Smooth muscle cell (in vitro differentiated cells): ENCODE measurements at regions not wholly inside any gene's neighbourhood (a gene's known extent, or its start where the extent isn't known, plus 50 kb on each side); places are given as distances from the start of the nearest gene placed in this dataset.

ENCODE experiments used
- DNase-seq: peaks from one replicate; lab custom pipeline; 2025; ENCODE audit not compliant: unreplicated experiment; lab: John Stamatoyannopoulos, UW
- H2AFZ ChIP-seq: fragments of 200-600 bp; sonication (generic); 2 replicates; pipeline ENCODE4 v1.6.0; 2016; ENCODE audit warnings: antibody characterized with exemption, low read depth, mild to moderate bottlenecking
- H3F3A ChIP-seq: fragments of 200-600 bp; sonication (generic); 2 replicates; pipeline ENCODE4 v1.6.0; 2017; ENCODE audit warnings: antibody characterized with exemption, low read depth
- H3K27ac ChIP-seq: fragments of 200-600 bp; sonication (generic); 2 replicates; pipeline ENCODE4 v1.5.1; 2016; ENCODE audit warnings: low read depth, mild to moderate bottlenecking
- H3K27me3 ChIP-seq: fragments of 200-600 bp; sonication (generic); 2 replicates; pipeline ENCODE4 v1.6.1; 2016; ENCODE audit warnings: low read depth, mild to moderate bottlenecking
- H3K36me3 ChIP-seq: fragments of 200-600 bp; sonication (generic); 2 replicates; pipeline ENCODE4 v1.5.1; 2016; ENCODE audit warnings: low read depth
- H3K4me1 ChIP-seq: fragments of 200-600 bp; sonication (generic); 2 replicates; pipeline ENCODE4 v1.5.1; 2016; ENCODE audit warnings: low read depth
- H3K4me2 ChIP-seq: fragments of 200-600 bp; sonication (generic); 2 replicates; pipeline ENCODE4 v1.6.0; 2016; ENCODE audit warnings: mild to moderate bottlenecking
- H3K4me3 ChIP-seq: fragments of 200-600 bp; sonication (generic); 2 replicates; pipeline ENCODE4 v1.5.1; 2016; ENCODE audit warnings: mild to moderate bottlenecking
- H3K79me2 ChIP-seq: fragments of 200-600 bp; sonication (generic); 2 replicates; pipeline ENCODE4 v1.6.0; 2016; ENCODE audit warnings: low read depth, mild to moderate bottlenecking
- H3K9ac ChIP-seq: fragments of 200-600 bp; sonication (generic); 2 replicates; pipeline ENCODE4 v1.6.0; 2016; ENCODE audit warnings: low read depth
- H3K9me3 ChIP-seq: fragments of 200-600 bp; sonication (generic); replicated peaks from 2 replicates; pipeline ENCODE4 v1.5.1; 2016; ENCODE audit warnings: low read depth
- H4K20me1 ChIP-seq: fragments of 200-600 bp; sonication (generic); 2 replicates; pipeline ENCODE4 v1.6.0; 2016; ENCODE audit warnings: low read depth
- CTCF ChIP-seq: fragments of 200-600 bp; sonication (generic); IDR thresholded peaks from 2 replicates; pipeline ENCODE4 v1.5.1; 2017; ENCODE audit warnings: borderline replicate concordance, mild to moderate bottlenecking, antibody characterized with exemption; ENCODE audit not compliant: insufficient read depth, poor library complexity, severe bottlenecking
- WGBS: methylation state at CpG from one replicate; pipeline ENCODE4 v1.1.7; 2016; ENCODE audit warnings: low lambda C conversion rate; 5-methylcytosine and 5-hydroxymethylcytosine counted together

DNA sequence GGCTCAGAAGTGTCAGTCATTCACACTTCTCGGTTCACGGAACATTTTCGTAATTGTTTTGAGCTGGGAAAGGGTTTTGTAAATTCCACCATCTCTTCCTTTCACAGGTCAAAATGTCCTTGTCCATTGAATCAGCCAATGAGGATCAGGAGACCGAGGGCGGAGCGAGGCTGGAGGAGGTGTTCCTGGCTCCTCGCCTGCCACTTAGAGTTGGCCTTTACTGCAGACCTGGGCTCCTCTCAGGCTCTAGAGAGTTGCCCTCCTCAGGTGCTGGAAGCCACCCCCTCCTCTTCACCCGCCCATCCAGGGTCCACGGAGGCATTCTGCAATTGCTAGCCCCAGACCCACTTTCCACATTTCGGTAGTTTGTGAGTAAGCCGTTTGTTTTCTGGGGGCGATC lies 370.4 kb downstream of the IRS2 start:
- no peak for TF ChIP-seq CTCF
- H3K27ac ChIP-seq: no peak overlapping the region
- WGBS: 96% methylated on average over 12 of the region's 12 CpGs

DNA sequence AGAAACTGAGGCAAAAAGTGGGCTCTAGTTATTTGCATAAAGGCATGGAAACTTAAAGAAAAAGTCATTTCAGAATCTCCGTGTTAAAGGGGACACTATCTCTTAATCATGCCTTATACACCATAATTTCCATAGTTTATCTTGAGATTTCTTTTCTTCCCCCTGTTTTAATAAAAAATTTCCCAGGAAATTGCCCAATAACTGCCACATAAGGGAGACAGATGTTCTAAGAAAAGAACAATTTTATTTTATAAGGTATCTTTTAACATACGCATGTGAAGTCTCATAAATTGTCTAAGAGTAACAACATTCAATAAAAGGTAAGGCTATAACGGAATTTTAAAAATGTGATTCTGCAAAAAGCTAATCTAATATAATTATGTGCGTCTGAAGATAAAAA lies 371.3 kb downstream of the IRS2 start:
- no peak for TF ChIP-seq CTCF
- Histone ChIP-seq H3K27me3 (no peaks in the 10 kb centered on the region), H3K9me3 (no peaks in the 10 kb centered on the region)

More for the DNA sequence above, 370.4 kb downstream of the IRS2 start:
- Histone ChIP-seq H3F3A (peaks cover 8% of the 10 kb centered on the region), H2AFZ (no peak overlapping the region), H3K9me3 (no peaks in the 10 kb centered on the region), H3K36me3 (no peaks in the 10 kb centered on the region), H3K79me2 (no peaks in the 10 kb centered on the region), H3K4me3 (no peak overlapping the region), H3K4me1 (peaks cover 16% of the 10 kb centered on the region), H3K27me3 (no peaks in the 10 kb centered on the region), H4K20me1 (no peaks in the 10 kb centered on the region), H3K4me2 (no peak overlapping the region), H3K9ac (no peak overlapping the region)
- DNase-seq: no peak

GRCh38 chr13:109412283-109412901 lies 374.0 kb downstream of the IRS2 start:
- peaks cover 8% of the 10 kb centered on the region for H3F3A ChIP-seq
- no peaks in the 10 kb centered on the region for H3K27me3 ChIP-seq
- peaks cover 16% of the 10 kb centered on the region for H3K4me1 ChIP-seq
- H3K79me2 ChIP-seq: no peaks in the 10 kb centered on the region
- H3K4me2 ChIP-seq: peak overlapping the region; percentile 89
- H3K9me3 ChIP-seq: no peaks in the 10 kb centered on the region
- peak overlapping the region; percentile 100 for H2AFZ ChIP-seq
- peak overlapping the region; percentile 44 for H3K4me3 ChIP-seq
- H3K27ac ChIP-seq: peak overlapping the region; percentile 95
- peak; percentile 31 for DNase-seq
- H3K9ac ChIP-seq: peak overlapping the region; percentile 84
- WGBS: 19% methylated on average over 14 of the region's 14 CpGs
- TF ChIP-seq CTCF: no peak
- H4K20me1 ChIP-seq: no peaks in the 10 kb centered on the region
- H3K36me3 ChIP-seq: no peaks in the 10 kb centered on the region

More for the DNA sequence above, 371.3 kb downstream of the IRS2 start:
- H4K20me1 ChIP-seq: no peaks in the 10 kb centered on the region
- H3K9ac ChIP-seq: no peak overlapping the region
- H3K36me3 ChIP-seq: no peaks in the 10 kb centered on the region
- H3F3A ChIP-seq: peaks cover 8% of the 10 kb centered on the region
- no peak overlapping the region for H2AFZ ChIP-seq
- H3K4me2 ChIP-seq: no peak overlapping the region
- H3K4me3 ChIP-seq: no peak overlapping the region
- no peaks in the 10 kb centered on the region for H3K79me2 ChIP-seq
- no peak overlapping the region for H3K27ac ChIP-seq
- peaks cover 16% of the 10 kb centered on the region for H3K4me1 ChIP-seq
- WGBS: 100% methylated on average over 4 of the region's 4 CpGs
- no peak for DNase-seq

DNA sequence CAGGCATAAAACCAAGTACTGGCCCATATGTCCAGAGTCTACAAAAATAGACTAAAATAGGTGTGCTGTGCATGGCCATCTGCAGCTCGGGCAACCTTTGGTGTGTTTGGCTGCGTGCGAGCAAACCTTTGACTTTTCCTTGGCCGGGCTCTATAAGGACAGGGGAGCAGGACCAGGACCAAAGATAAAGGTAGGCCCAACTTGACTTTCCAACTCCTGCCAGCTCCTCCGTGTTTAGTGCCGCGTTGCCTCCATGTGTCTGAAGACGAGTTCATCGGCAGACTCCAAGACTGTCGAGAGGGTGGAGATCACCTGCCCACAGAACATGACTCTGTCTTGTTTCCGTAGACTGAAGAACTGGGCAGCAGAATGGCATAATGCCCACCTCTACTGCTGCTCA lies 375.5 kb downstream of the IRS2 start:
- H4K20me1 ChIP-seq: no peaks in the 10 kb centered on the region
- peaks cover 16% of the 10 kb centered on the region for H3K4me1 ChIP-seq
- TF ChIP-seq CTCF: no peak
- no peak overlapping the region for H3K9ac ChIP-seq
- H3K27ac ChIP-seq: no peak overlapping the region
- H2AFZ ChIP-seq: no peak overlapping the region
- no peak for DNase-seq
- no peaks in the 10 kb centered on the region for H3K79me2 ChIP-seq
- no peaks in the 10 kb centered on the region for H3K27me3 ChIP-seq
- no peaks in the 10 kb centered on the region for H3K36me3 ChIP-seq
- 95% methylated on average over 11 of the region's 11 CpGs for WGBS
- no peak overlapping the region for H3K4me2 ChIP-seq
- H3F3A ChIP-seq: peaks cover 8% of the 10 kb centered on the region
- no peak overlapping the region for H3K4me3 ChIP-seq
- H3K9me3 ChIP-seq: no peaks in the 10 kb centered on the region
